ENCODE measurements at regions not wholly inside any gene's neighbourhood (a gene's known extent, or its start where the extent isn't known, plus 50 kb on each side); places are given as distances from the start of the nearest gene placed in this dataset.

GRCh38 chr4:138887341-138887740 lies 128.2 kb upstream of the NOCT start:
- peaks cover 1% of the 10 kb centered on the region for H3K27me3 Mint-ChIP-seq (ENCODE audit: unreplicated experiment)
- H3K4me3 Mint-ChIP-seq (ENCODE audit: unreplicated experiment): no peak overlapping the region
- H3K9me3 Mint-ChIP-seq (ENCODE audit: unreplicated experiment): no peaks in the 10 kb centered on the region
- no peak overlapping the region for H3K27ac Mint-ChIP-seq (ENCODE audit: unreplicated experiment)
- no peaks in the 10 kb centered on the region for H3K36me3 Mint-ChIP-seq (ENCODE audit: low read depth, unreplicated experiment)
- no peak for TF ChIP-seq CTCF (IDR thresholded peaks at IDR 0.05; ENCODE audit: unreplicated experiment)
- DNase-seq (ENCODE audit: low spot score): no peak
- H3K4me1 Mint-ChIP-seq (ENCODE audit: unreplicated experiment): peaks cover 5% of the 10 kb centered on the region

- no peak for DNase-seq (ENCODE audit: low spot score)
- H3K27me3 Mint-ChIP-seq (ENCODE audit: unreplicated experiment): peaks cover 2% of the 10 kb centered on the region
- H3K9me3 Mint-ChIP-seq (ENCODE audit: unreplicated experiment): no peaks in the 10 kb centered on the region
- H3K4me3 Mint-ChIP-seq (ENCODE audit: unreplicated experiment): no peak overlapping the region
- TF ChIP-seq CTCF (IDR thresholded peaks at IDR 0.05; ENCODE audit: unreplicated experiment): no peak
- no peak overlapping the region for H3K27ac Mint-ChIP-seq (ENCODE audit: unreplicated experiment)
- H3K36me3 Mint-ChIP-seq (ENCODE audit: low read depth, unreplicated experiment): no peaks in the 10 kb centered on the region
- peaks cover 4% of the 10 kb centered on the region for H3K4me1 Mint-ChIP-seq (ENCODE audit: unreplicated experiment)
Measured at GRCh38 chr4:138879757-138880156, 135.8 kb upstream of the NOCT start.

GRCh38 chr4:138875891-138876608 lies 139.5 kb upstream of the NOCT start:
- Mint-ChIP-seq H3K36me3 (ENCODE audit: low read depth, unreplicated experiment) (no peaks in the 10 kb centered on the region), H3K4me1 (ENCODE audit: unreplicated experiment) (peaks cover 4% of the 10 kb centered on the region), H3K9me3 (ENCODE audit: unreplicated experiment) (no peaks in the 10 kb centered on the region), H3K27ac (ENCODE audit: unreplicated experiment) (no peak overlapping the region), H3K4me3 (ENCODE audit: unreplicated experiment) (no peak overlapping the region), H3K27me3 (ENCODE audit: unreplicated experiment) (peaks cover 2% of the 10 kb centered on the region)
- no peak for DNase-seq (ENCODE audit: low spot score)
- no peak for TF ChIP-seq CTCF (IDR thresholded peaks at IDR 0.05; ENCODE audit: unreplicated experiment)

GRCh38 chr4:138871555-138871875 lies 144.1 kb upstream of the NOCT start:
- peaks cover 4% of the 10 kb centered on the region for H3K4me1 Mint-ChIP-seq (ENCODE audit: unreplicated experiment)
- H3K27ac Mint-ChIP-seq (ENCODE audit: unreplicated experiment): no peak overlapping the region
- no peak for DNase-seq (ENCODE audit: low spot score)
- H3K27me3 Mint-ChIP-seq (ENCODE audit: unreplicated experiment): no peaks in the 10 kb centered on the region
- no peaks in the 10 kb centered on the region for H3K9me3 Mint-ChIP-seq (ENCODE audit: unreplicated experiment)
- no peak overlapping the region for H3K4me3 Mint-ChIP-seq (ENCODE audit: unreplicated experiment)
- H3K36me3 Mint-ChIP-seq (ENCODE audit: low read depth, unreplicated experiment): no peaks in the 10 kb centered on the region
- no peak for TF ChIP-seq CTCF (IDR thresholded peaks at IDR 0.05; ENCODE audit: unreplicated experiment)

- Mint-ChIP-seq H3K27me3 (ENCODE audit: unreplicated experiment) (no peaks in the 10 kb centered on the region), H3K27ac (ENCODE audit: unreplicated experiment) (no peak overlapping the region), H3K4me3 (ENCODE audit: unreplicated experiment) (no peak overlapping the region), H3K36me3 (ENCODE audit: low read depth, unreplicated experiment) (no peaks in the 10 kb centered on the region), H3K4me1 (ENCODE audit: unreplicated experiment) (peaks cover 4% of the 10 kb centered on the region), H3K9me3 (ENCODE audit: unreplicated experiment) (no peaks in the 10 kb centered on the region)
- peak; percentile 85 for TF ChIP-seq CTCF (IDR thresholded peaks at IDR 0.05; ENCODE audit: unreplicated experiment)
- peak; percentile 73 for DNase-seq (ENCODE audit: low spot score)
Measured at GRCh38 chr4:138870737-138871554, 144.6 kb upstream of the NOCT start.

All from endothelial cell (in vitro differentiated cells).